HepG2 (cell line): ENCODE measurements at regions not wholly inside any gene's neighbourhood (a gene's known extent, or its start where the extent isn't known, plus 50 kb on each side); places are given as distances from the start of the nearest gene placed in this dataset.

ENCODE experiments used
- ATAC-seq: fragments of 200-7000 bp; cut with Tn5 transposase; 3 replicates; pipeline ENCODE4 v1.9.1; 2020; ENCODE audit warnings: mild to moderate bottlenecking, moderate library complexity
- BruUV-seq: library from RNA; stranded (reverse); fragments of 400-500 nt; replicated peaks from 2 replicates; lab custom pipeline; 2021; lab: Mats Ljungman, UMichigan
- CTCF ChIA-PET: fragments of 300-600 bp; formaldehyde crosslinking; extraction: SDS; loops from one replicate; lab custom pipeline; 2021; ENCODE audit warnings: low total read pairs, inconsistent platforms, low intra/inter-chr PET ratio; lab: Yijun Ruan, JAX
- POLR2A ChIA-PET: fragments of 350-600 bp; sonication (Branson Sonifier 250); formaldehyde crosslinking; loops from one replicate; lab custom pipeline; 2020; ENCODE audit warnings: antibody characterized with exemption, inconsistent platforms; lab: Yijun Ruan, JAX
- DNase-seq: peaks from one replicate; pipeline ENCODE4 v3.0.0-alpha.2; 2015; ENCODE audit warnings: low spot score
- FAIRE-seq: peaks from 3 replicates; lab custom pipeline; 2011; peaks lifted over from hg19 to GRCh38; lab: Jason Lieb, UNC
- H2AFZ ChIP-seq: one replicate; pipeline ENCODE4 v1.6.1; 2011; ENCODE audit warnings: low read length, inconsistent platforms
- H3K27ac ChIP-seq: fragments of 300-600 bp; 3 replicates; pipeline ENCODE4 v1.8.0; 2011; ENCODE audit warnings: mixed run types, mild to moderate bottlenecking, mixed read lengths, low read length, inconsistent platforms; ENCODE audit not compliant: insufficient read depth; ENCODE audit errors: extremely low read length
- H3K27me3 ChIP-seq, 2 experiments: fragments of 200-600 bp in 1 of 2; 2 replicates in 1 of 2; 3 replicates in 1 of 2; pipeline versions ENCODE4 v1.6.0 to v1.8.0; 2011; ENCODE audit warnings: low read length in 2 of 2, mild to moderate bottlenecking in 2 of 2, moderate library complexity in 2 of 2, inconsistent platforms in 1 of 2; ENCODE audit not compliant: insufficient read depth in 2 of 2, control insufficient read depth in 1 of 2
- H3K36me3 ChIP-seq, 2 experiments: fragments of 200-600 bp in 1 of 2; replicated peaks in 1 of 2; 2 replicates in 1 of 2; 3 replicates in 1 of 2; pipeline versions ENCODE4 v1.5.1 to v1.8.0; 2011; ENCODE audit warnings: low read length in 2 of 2, inconsistent platforms in 1 of 2; ENCODE audit not compliant: insufficient read depth in 2 of 2, control insufficient read depth in 1 of 2
- H3K4me1 ChIP-seq: 2 replicates; pipeline ENCODE4 v1.5.1; 2012; ENCODE audit warnings: low read length, inconsistent platforms; ENCODE audit not compliant: insufficient read depth
- H3K4me2 ChIP-seq: 2 replicates; pipeline ENCODE4 v1.6.0; 2011; ENCODE audit warnings: low read depth, low read length, inconsistent platforms
- H3K4me3 ChIP-seq, 3 experiments: fragments of 200-600 bp in 1 of 3; sonication (generic), shearing (Covaris generic) in 1 of 3; replicated peaks in 1 of 3; 2 replicates each; pipeline ENCODE4 v1.5.1; 2011 to 2016; ENCODE audit warnings: low read length in 3 of 3, inconsistent platforms in 2 of 3, low read depth in 2 of 3, mild to moderate bottlenecking in 2 of 3, control low read depth in 1 of 3, mixed read lengths in 1 of 3; ENCODE audit not compliant: insufficient read depth in 1 of 3
- H3K79me2 ChIP-seq: one replicate; pipeline ENCODE4 v1.6.1; 2011; ENCODE audit warnings: low read length, inconsistent platforms; ENCODE audit not compliant: insufficient read depth
- H3K9ac ChIP-seq: 2 replicates; pipeline ENCODE4 v1.6.0; 2011; ENCODE audit warnings: mild to moderate bottlenecking, low read depth, low read length, inconsistent platforms; ENCODE audit not compliant: insufficient read depth
- H3K9me3 ChIP-seq: 2 replicates; pipeline ENCODE4 v1.5.1; 2012; ENCODE audit warnings: mild to moderate bottlenecking, low read length
- H4K20me1 ChIP-seq: 2 replicates; pipeline ENCODE4 v1.6.0; 2011; ENCODE audit warnings: inconsistent platforms, mild to moderate bottlenecking, low read length, moderate library complexity; ENCODE audit not compliant: insufficient read depth
- ELF1 ChIP-seq: sonication (generic); formaldehyde crosslinking; IDR thresholded peaks from 2 replicates; pipeline ENCODE4 v1.4.0; 2020; ENCODE audit warnings: missing genetic modification reagents
- HOXD1 ChIP-seq: sonication (generic); formaldehyde crosslinking; IDR thresholded peaks from 2 replicates; pipeline ENCODE4 v1.5.0; 2020; ENCODE audit warnings: missing genetic modification reagents
- KLF11 ChIP-seq: IDR thresholded peaks from 2 replicates; pipeline ENCODE4 v1.6.1; 2016; ENCODE audit warnings: missing compliant biosample characterization
- NR2C2 ChIP-seq: sonication (generic); formaldehyde crosslinking; IDR thresholded peaks from 2 replicates; pipeline ENCODE4 v1.4.0; 2020; ENCODE audit warnings: missing genetic modification reagents, mild to moderate bottlenecking, moderate library complexity, borderline replicate concordance
- NR2F1 ChIP-seq, 2 experiments: fragments of 450-650 bp in 1 of 2; formaldehyde crosslinking in 1 of 2; IDR thresholded peaks; 2 replicates each; pipeline versions ENCODE4 v1.5.0 to v1.6.1; 2016 to 2020; ENCODE audit warnings: mild to moderate bottlenecking in 1 of 2, missing compliant biosample characterization in 1 of 2, missing genetic modification reagents in 1 of 2, moderate library complexity in 1 of 2
- RFX5 ChIP-seq: IDR thresholded peaks from 2 replicates; pipeline ENCODE4 v1.6.1; 2011; ENCODE audit warnings: low read depth, low read length, improper control_type of control experiment
- RFXANK ChIP-seq: IDR thresholded peaks from 2 replicates; pipeline ENCODE4 v1.6.1; 2016
- RNF2 ChIP-seq: fragments of 450-650 bp; conservative IDR thresholded peaks from 2 replicates; pipeline ENCODE4 v1.6.1; 2016; ENCODE audit warnings: low read depth
- SRSF4 ChIP-seq: fragments of 200-400 bp; formaldehyde crosslinking; IDR thresholded peaks from one replicate; pipeline ENCODE4 v1.6.1; 2018; ENCODE audit warnings: mild to moderate bottlenecking, low read depth, low read length, moderate library complexity; ENCODE audit not compliant: poor library complexity, severe bottlenecking
- ZNF251 ChIP-seq: sonication (generic); formaldehyde crosslinking; IDR thresholded peaks from 2 replicates; pipeline ENCODE4 v1.9.0; 2021; ENCODE audit warnings: mild to moderate bottlenecking, missing genetic modification reagents
- ZNF317 ChIP-seq: sonication (generic); formaldehyde crosslinking; IDR thresholded peaks from 2 replicates; pipeline ENCODE4 v1.5.0; 2020; ENCODE audit warnings: mild to moderate bottlenecking, missing genetic modification reagents
- ZNF564 ChIP-seq: sonication (generic); formaldehyde crosslinking; IDR thresholded peaks from 2 replicates; pipeline ENCODE4 v1.8.1; 2023; ENCODE audit warnings: mild to moderate bottlenecking, missing genetic modification reagents
- ZNF605 ChIP-seq: sonication (generic); formaldehyde crosslinking; IDR thresholded peaks from 2 replicates; pipeline ENCODE4 v1.8.0; 2022; ENCODE audit warnings: mild to moderate bottlenecking, missing genetic modification reagents
- ZSCAN30 ChIP-seq: sonication (generic); formaldehyde crosslinking; IDR thresholded peaks from 2 replicates; pipeline ENCODE4 v1.5.0; 2020; ENCODE audit warnings: mild to moderate bottlenecking, missing genetic modification reagents
- WGBS: methylation state at CpG from one replicate; pipeline ENCODE4 v1.1.6; 2017; ENCODE audit warnings: low lambda C conversion rate; 5-methylcytosine and 5-hydroxymethylcytosine counted together
- in situ Hi-C: cut with HindIII; loops from 2 replicates; pipeline ENCODE4 v1.10.0; 2017; ENCODE audit warnings: low pct_unique_long_range_greater_than_20kb; ENCODE audit not compliant: extremely low pct_ligation_motif_present
- intact Hi-C: fragments of 100-400 bp; cut with micrococcal nuclease; formaldehyde crosslinking; loops from one replicate; pipeline ENCODE4 v1.10.0; 2022; ENCODE audit not compliant: unreplicated experiment

DNA sequence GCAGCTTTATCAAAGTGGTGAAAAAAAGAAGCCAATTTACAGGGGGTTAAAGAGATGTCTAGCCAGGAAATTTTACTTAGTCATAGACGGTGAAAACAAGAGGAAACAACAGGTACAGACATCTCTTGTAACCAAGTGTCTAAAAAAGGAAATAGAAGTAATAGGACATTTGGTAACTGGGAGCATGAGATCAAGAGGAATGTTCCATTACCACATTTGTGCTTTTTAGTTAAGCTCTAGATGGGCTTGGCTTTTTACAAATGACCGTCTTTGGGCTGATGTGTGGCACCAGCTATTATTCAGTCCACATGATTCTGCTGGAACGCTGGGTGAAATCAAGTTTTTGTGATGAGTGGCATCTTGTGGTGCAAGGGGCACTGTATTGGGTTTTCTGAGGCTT, 179.5 kb downstream of the SMIM20 start:
- Histone ChIP-seq H4K20me1 (no peaks in the 10 kb centered on the region), H3K9me3 (peaks cover 15% of the 10 kb centered on the region; the same call in 1 of the 2 replicates), H3K27me3 (no peaks in the 10 kb centered on the region), H3K4me1 (no peaks in the 10 kb centered on the region), H3K27ac (no peak overlapping the region), H3K4me3 (no peak overlapping the region), H3K4me2 (no peak overlapping the region), H2AFZ (no peak overlapping the region), H3K36me3 (no peaks in the 10 kb centered on the region), H3K79me2 (no peaks in the 10 kb centered on the region), H3K9ac (no peak overlapping the region)
- no peak for TF ChIP-seq RNF2
- no peak for TF ChIP-seq NR2C2 (CRISPR knock-in tag)
- TF ChIP-seq ZNF251 (CRISPR knock-in tag), result no peak
- TF ChIP-seq KLF11 (CRISPR knock-in tag), result no peak
- TF ChIP-seq ZNF317, result no peak
- TF ChIP-seq ZSCAN30 (CRISPR knock-in tag), result no peak
- no peak for TF ChIP-seq ELF1 (CRISPR knock-in tag)
- TF ChIP-seq ZNF564 (CRISPR knock-in tag), result no peak
- no peak for TF ChIP-seq HOXD1 (CRISPR knock-in tag)
- no peak for TF ChIP-seq NR2F1 (CRISPR knock-in tag; IDR thresholded peaks at IDR 0.05)
- TF ChIP-seq SRSF4, result no peak
- no peak for TF ChIP-seq ZNF605
- no peak for TF ChIP-seq RFX5
- no peak for TF ChIP-seq RFXANK (CRISPR knock-in tag)
- BruUV-seq, result no TSS peak
- 7% methylated on average over 2 of the region's 3 CpGs for WGBS
- FAIRE-seq (no peak), DNase-seq (no peak), ATAC-seq (no peak)
- ChIA-PET POLR2A (no interaction called here), CTCF (no interaction called here)
- in situ Hi-C loops, result no loop called here
- intact Hi-C loops, result no loop called here
